NB4 (cell line): ENCODE measurements at regions not wholly inside any gene's neighbourhood (a gene's known extent, or its start where the extent isn't known, plus 50 kb on each side); places are given as distances from the start of the nearest gene placed in this dataset.
A peak's percentile ranks its signal among the peaks of the same experiment; 100 is the strongest.

ENCODE experiments used
- DNase-seq: peaks from one replicate; pipeline ENCODE4 v3.0.0; 2010; ENCODE audit warnings: low read depth
- H3K4me3 ChIP-seq: one replicate; pipeline ENCODE4 v1.5.1; 2011; ENCODE audit warnings: mild to moderate bottlenecking, low read depth, low read length, moderate library complexity
- MYC ChIP-seq: IDR thresholded peaks from 2 replicates; pipeline ENCODE4 v1.6.1; 2011; ENCODE audit warnings: low read depth, low read length
- POLR2A ChIP-seq: IDR thresholded peaks from 2 replicates; pipeline ENCODE4 v1.6.1; 2011; ENCODE audit warnings: mild to moderate bottlenecking; ENCODE audit not compliant: insufficient read length; ENCODE audit errors: extremely low read depth
- TF ChIP-seq, protein P1 (sequence below): IDR thresholded peaks from 2 replicates; pipeline ENCODE4 v1.6.1; 2011; ENCODE audit warnings: low read depth, low read length
- TF ChIP-seq, protein P2 (sequence below): IDR thresholded peaks from one replicate; pipeline ENCODE4 v1.5.1; 2012; ENCODE audit warnings: low read depth, low read length

DNA sequence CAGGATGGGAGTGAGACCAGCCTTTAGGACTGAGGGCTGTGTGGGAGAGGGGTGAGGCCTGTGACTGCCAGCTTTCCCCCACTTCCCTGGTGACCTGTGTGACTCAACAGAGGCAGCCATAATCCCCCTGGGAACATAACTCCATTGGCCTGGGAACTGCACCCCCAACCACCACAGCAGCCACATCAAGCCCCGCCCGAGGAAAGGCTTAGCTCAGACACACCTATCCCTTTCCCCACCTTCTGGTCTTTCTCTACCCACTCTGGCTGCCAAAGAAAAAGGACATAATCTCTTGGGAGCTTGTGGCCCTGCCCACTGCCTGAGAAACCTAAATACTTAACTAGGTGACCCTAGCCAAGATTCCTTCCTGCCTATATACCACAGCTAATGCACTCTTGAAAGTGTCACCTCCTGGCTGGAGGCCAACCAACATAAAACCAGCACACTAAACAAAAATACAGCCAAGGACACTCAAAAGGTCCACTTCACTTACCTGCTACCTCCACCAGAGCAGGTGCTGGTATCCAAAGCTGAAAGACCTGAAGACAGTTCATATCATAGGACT lies 406.6 kb upstream of the CAMK1G start:
- TF ChIP-seq, protein P1, sequence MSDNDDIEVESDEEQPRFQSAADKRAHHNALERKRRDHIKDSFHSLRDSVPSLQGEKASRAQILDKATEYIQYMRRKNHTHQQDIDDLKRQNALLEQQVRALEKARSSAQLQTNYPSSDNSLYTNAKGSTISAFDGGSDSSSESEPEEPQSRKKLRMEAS = no peak
- TF ChIP-seq MYC (no peak), POLR2A (no peak)
- TF ChIP-seq, protein P2, sequence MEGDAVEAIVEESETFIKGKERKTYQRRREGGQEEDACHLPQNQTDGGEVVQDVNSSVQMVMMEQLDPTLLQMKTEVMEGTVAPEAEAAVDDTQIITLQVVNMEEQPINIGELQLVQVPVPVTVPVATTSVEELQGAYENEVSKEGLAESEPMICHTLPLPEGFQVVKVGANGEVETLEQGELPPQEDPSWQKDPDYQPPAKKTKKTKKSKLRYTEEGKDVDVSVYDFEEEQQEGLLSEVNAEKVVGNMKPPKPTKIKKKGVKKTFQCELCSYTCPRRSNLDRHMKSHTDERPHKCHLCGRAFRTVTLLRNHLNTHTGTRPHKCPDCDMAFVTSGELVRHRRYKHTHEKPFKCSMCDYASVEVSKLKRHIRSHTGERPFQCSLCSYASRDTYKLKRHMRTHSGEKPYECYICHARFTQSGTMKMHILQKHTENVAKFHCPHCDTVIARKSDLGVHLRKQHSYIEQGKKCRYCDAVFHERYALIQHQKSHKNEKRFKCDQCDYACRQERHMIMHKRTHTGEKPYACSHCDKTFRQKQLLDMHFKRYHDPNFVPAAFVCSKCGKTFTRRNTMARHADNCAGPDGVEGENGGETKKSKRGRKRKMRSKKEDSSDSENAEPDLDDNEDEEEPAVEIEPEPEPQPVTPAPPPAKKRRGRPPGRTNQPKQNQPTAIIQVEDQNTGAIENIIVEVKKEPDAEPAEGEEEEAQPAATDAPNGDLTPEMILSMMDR = no peak
- H3K4me3 ChIP-seq = no peak overlapping the region
- DNase-seq = no peak

DNA sequence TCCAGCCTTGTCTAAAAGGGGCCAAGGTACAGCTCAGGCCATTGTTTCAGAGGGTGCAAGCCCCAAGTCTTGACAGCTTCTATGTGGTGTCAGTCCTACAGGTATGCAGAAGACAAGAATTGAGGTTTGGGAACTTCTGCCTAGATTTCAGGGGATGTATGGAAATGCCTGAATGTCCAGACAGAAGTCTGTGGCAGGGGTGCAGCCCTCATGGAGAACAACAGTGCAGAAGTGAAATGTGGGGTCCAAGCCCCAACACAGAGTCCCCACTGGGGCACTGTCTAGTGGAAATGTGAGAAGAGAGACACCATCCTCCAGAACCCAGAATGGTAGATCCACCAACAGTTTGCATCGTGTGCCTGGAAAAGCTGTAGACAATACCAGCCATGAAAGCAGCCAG lies 400.3 kb upstream of the CAMK1G start:
- DNase-seq = no peak
- no peak overlapping the region for H3K4me3 ChIP-seq
- no peak for TF ChIP-seq MYC
- TF ChIP-seq, protein P1 = no peak
- TF ChIP-seq POLR2A = no peak
- TF ChIP-seq, protein P2 = no peak

DNA sequence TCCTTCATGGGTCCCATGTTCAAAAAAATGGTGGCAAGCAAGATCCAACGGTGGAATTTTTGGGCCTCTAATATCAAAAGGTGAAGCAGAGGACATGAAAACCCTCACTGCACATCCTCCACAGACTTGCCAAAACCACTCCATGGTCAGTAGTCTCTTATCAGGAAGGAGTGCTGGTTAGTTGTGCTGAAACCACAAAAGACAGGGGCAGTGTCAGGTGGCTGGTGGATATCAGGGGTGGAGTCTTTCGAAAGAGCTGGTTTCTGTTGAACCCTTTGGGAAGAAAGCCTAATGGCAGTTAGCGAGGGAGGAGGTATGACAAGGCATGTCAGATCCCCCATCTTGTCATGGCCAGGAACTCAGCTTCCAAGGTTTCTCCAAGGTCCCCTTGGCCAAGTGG lies 395.9 kb upstream of the CAMK1G start:
- H3K4me3 ChIP-seq = no peak overlapping the region
- no peak for TF ChIP-seq POLR2A
- TF ChIP-seq MYC = no peak
- TF ChIP-seq, protein P1 = no peak
- TF ChIP-seq, protein P2 = no peak
- no peak for DNase-seq

DNA sequence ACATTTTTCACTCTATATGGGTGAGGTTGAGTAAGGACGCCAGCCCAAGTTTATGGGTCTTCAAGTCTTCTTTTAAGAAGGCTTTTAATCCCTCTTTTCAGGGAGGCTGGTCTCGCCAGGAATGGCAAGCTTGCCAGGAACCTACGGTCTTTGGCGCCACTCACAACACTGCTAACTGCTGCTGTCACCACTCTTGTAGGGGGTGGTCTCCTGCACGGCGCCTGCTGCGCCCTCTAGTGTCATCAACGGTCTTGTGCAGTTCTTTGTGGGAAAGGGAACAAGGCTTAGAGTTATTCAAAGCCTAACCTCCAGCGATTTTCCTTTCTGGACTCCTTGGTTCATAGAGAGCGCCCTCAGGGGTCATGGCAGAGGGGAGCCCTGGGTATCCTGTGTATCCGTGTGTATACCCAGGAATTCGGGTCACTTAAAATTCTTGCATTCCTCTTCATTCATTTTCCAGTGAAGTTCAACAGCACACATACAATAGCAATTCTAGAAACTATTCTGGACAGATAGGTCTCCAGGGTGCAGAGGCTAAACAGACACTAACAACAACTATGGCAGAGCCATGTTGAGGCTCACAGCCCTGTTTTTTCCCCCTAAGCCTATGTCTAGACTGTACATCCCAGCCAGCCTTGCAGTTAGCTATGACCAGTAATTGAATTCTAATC lies 392.8 kb upstream of the CAMK1G start:
- DNase-seq = peak; percentile 60
- H3K4me3 ChIP-seq = no peak overlapping the region

DNA sequence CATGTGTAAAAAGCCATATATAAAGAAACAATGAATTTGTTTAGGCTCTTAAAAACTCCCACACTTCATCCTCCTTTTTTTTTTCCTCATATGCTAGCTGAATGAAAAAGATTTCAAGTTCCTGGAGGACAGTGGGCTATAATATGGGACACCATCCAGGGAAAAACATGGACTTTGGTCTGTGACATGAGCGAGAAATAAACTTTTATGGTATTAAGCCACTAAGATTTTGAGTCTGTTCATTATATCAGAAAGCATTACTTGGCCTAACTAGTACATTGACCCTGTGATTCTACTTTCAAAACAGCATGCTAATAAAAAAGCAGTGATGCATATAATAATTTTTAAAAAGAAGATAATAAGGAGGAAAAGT lies 392.3 kb upstream of the CAMK1G start:
- no peak for DNase-seq
- H3K4me3 ChIP-seq = no peak overlapping the region
- TF ChIP-seq, protein P2 = no peak
- no peak for TF ChIP-seq MYC
- TF ChIP-seq, protein P1 = no peak

More for the DNA sequence above, 392.8 kb upstream of the CAMK1G start:
- TF ChIP-seq MYC (no peak), POLR2A (no peak)
- TF ChIP-seq, protein P2 = peak; percentile 84
